DOHH2 (cell line): ENCODE measurements at regions not wholly inside any gene's neighbourhood (a gene's known extent, or its start where the extent isn't known, plus 50 kb on each side); places are given as distances from the start of the nearest gene placed in this dataset.
"Not testable (repeated sequence)": the region's sequence is repeated elsewhere in the genome, so short reads cannot be mapped to it uniquely, and the experiment has no call there.

Experiments used
- H3F3A ChIP-seq: fragments of 200-600 bp; sonication (generic), shearing (Covaris generic); 2 replicates; pipeline ENCODE4 v1.6.0; 2016; ENCODE audit warnings: antibody characterized with exemption, mild to moderate bottlenecking; ENCODE audit not compliant: control insufficient read depth, insufficient read depth
- H3K27ac ChIP-seq: fragments of 200-600 bp; sonication (generic); 2 replicates; pipeline ENCODE4 v1.5.1; 2014; ENCODE audit warnings: low read depth, mild to moderate bottlenecking, low read length, moderate library complexity
- H3K27me3 ChIP-seq: fragments of 200-600 bp; sonication (generic); 2 replicates; pipeline ENCODE4 v1.6.1; 2014; ENCODE audit warnings: mild to moderate bottlenecking, low read length, mixed read lengths; ENCODE audit not compliant: control insufficient read depth
- H3K36me3 ChIP-seq: fragments of 200-600 bp; sonication (generic); 2 replicates; pipeline ENCODE4 v1.6.1; 2014; ENCODE audit warnings: mild to moderate bottlenecking, low read length, moderate library complexity, mixed read lengths; ENCODE audit not compliant: control insufficient read depth
- H3K4me1 ChIP-seq: fragments of 200-600 bp; sonication (generic); 2 replicates; pipeline ENCODE4 v1.6.1; 2014; ENCODE audit warnings: mild to moderate bottlenecking, low read length, mixed read lengths; ENCODE audit not compliant: control insufficient read depth
- H3K4me2 ChIP-seq: fragments of 200-600 bp; sonication (generic); 2 replicates; pipeline ENCODE4 v1.6.0; 2014; ENCODE audit warnings: mild to moderate bottlenecking, low read length, moderate library complexity
- H3K4me3 ChIP-seq: fragments of 200-600 bp; sonication (generic); 2 replicates; pipeline ENCODE4 v1.5.1; 2014; ENCODE audit warnings: mild to moderate bottlenecking, low read length, mixed read lengths
- H3K79me2 ChIP-seq: fragments of 200-600 bp; sonication (generic); 2 replicates; pipeline ENCODE4 v1.6.1; 2014; ENCODE audit warnings: mild to moderate bottlenecking, low read length, mixed read lengths; ENCODE audit not compliant: control insufficient read depth
- H3K9me2 ChIP-seq: fragments of 200-600 bp; sonication (generic); replicated peaks from 2 replicates; pipeline ENCODE4 v1.6.1; 2014; ENCODE audit warnings: mild to moderate bottlenecking, low read length, mixed read lengths; ENCODE audit not compliant: control insufficient read depth
- H3K9me3 ChIP-seq: fragments of 200-600 bp; sonication (generic); 2 replicates; pipeline ENCODE4 v1.6.1; 2014; ENCODE audit warnings: antibody characterized with exemption, low read length, mixed read lengths; ENCODE audit not compliant: control insufficient read depth, insufficient read depth
- H4K20me1 ChIP-seq: fragments of 200-600 bp; sonication (generic); 2 replicates; pipeline ENCODE4 v1.6.0; 2014; ENCODE audit warnings: low read depth, mild to moderate bottlenecking, antibody characterized with exemption, low read length, moderate library complexity; ENCODE audit not compliant: control insufficient read depth, insufficient read depth
- EZH2phosphoT487 ChIP-seq: fragments of 200-600 bp; sonication (generic); IDR thresholded peaks from 2 replicates; pipeline ENCODE4 v1.6.1; 2017; ENCODE audit warnings: borderline replicate concordance, mild to moderate bottlenecking, antibody characterized with exemption, low read length, moderate library complexity, mixed read lengths
- TF ChIP-seq, protein P1 (sequence below): fragments of 200-600 bp; sonication (generic); IDR thresholded peaks from one replicate; pipeline ENCODE4 v1.5.1; 2014; ENCODE audit warnings: antibody characterized with exemption, mild to moderate bottlenecking, low read depth, low read length; ENCODE audit not compliant: poor library complexity, severe bottlenecking

GRCh38 chr22:34638128-34638527 is 427.8 kb upstream of the ISX start:
- H3K27ac ChIP-seq: no peak overlapping the region
- H3K4me1 ChIP-seq: no peaks in the 10 kb centered on the region
- TF ChIP-seq, protein P1, sequence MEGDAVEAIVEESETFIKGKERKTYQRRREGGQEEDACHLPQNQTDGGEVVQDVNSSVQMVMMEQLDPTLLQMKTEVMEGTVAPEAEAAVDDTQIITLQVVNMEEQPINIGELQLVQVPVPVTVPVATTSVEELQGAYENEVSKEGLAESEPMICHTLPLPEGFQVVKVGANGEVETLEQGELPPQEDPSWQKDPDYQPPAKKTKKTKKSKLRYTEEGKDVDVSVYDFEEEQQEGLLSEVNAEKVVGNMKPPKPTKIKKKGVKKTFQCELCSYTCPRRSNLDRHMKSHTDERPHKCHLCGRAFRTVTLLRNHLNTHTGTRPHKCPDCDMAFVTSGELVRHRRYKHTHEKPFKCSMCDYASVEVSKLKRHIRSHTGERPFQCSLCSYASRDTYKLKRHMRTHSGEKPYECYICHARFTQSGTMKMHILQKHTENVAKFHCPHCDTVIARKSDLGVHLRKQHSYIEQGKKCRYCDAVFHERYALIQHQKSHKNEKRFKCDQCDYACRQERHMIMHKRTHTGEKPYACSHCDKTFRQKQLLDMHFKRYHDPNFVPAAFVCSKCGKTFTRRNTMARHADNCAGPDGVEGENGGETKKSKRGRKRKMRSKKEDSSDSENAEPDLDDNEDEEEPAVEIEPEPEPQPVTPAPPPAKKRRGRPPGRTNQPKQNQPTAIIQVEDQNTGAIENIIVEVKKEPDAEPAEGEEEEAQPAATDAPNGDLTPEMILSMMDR: no peak
- no peak for TF ChIP-seq EZH2phosphoT487
- no peak overlapping the region for H3K4me3 ChIP-seq
- no peaks in the 10 kb centered on the region for H3K79me2 ChIP-seq
- no peak overlapping the region for H3K4me2 ChIP-seq
- H3K36me3 ChIP-seq: no peaks in the 10 kb centered on the region
- H4K20me1 ChIP-seq: no peaks in the 10 kb centered on the region
- H3K9me2 ChIP-seq: no peaks in the 10 kb centered on the region
- no peaks in the 10 kb centered on the region for H3K9me3 ChIP-seq
- no peaks in the 10 kb centered on the region for H3K27me3 ChIP-seq
- no peaks in the 10 kb centered on the region for H3F3A ChIP-seq

- TF ChIP-seq, protein P1: no peak
- TF ChIP-seq EZH2phosphoT487: no peak
- H3K27me3 ChIP-seq: no peaks in the 10 kb centered on the region
- no peak overlapping the region for H3K4me3 ChIP-seq
- no peaks in the 10 kb centered on the region for H3K36me3 ChIP-seq
- no peaks in the 10 kb centered on the region for H3K9me2 ChIP-seq
- no peaks in the 10 kb centered on the region for H3K4me1 ChIP-seq
- no peaks in the 10 kb centered on the region for H3K9me3 ChIP-seq
- H3K79me2 ChIP-seq: no peaks in the 10 kb centered on the region
- no peak overlapping the region for H3K27ac ChIP-seq
- no peak overlapping the region for H3K4me2 ChIP-seq
- no peaks in the 10 kb centered on the region for H4K20me1 ChIP-seq
- no peaks in the 10 kb centered on the region for H3F3A ChIP-seq
Observed at GRCh38 chr22:34639911-34640310, 426.0 kb upstream of the ISX start.

DNA sequence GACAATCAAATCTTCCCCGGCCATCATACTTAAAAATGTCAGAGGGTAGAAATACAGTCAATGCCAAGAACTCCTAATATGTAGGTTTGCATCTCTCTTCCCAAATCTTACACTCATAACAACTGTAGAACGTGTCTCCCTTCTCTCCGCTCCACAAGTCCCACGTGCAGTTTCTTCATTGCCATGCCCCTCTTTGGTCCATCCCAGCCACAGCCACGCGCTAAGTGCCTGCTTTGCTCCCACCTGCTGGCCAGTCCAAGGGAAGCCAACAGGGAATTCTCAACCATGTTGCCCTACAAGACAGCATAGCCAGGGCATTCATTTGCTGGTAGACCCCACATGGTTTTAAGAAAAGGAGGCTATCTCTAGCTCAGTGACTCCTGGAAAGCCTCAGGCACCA is 420.6 kb upstream of the ISX start:
- no peaks in the 10 kb centered on the region for H3K36me3 ChIP-seq
- no peaks in the 10 kb centered on the region for H3K9me2 ChIP-seq
- H3K27me3 ChIP-seq: no peaks in the 10 kb centered on the region
- no peak overlapping the region for H3K27ac ChIP-seq
- H3K9me3 ChIP-seq: no peaks in the 10 kb centered on the region
- no peak for TF ChIP-seq EZH2phosphoT487
- TF ChIP-seq, protein P1: no peak
- no peaks in the 10 kb centered on the region for H3F3A ChIP-seq
- H4K20me1 ChIP-seq: no peaks in the 10 kb centered on the region
- H3K79me2 ChIP-seq: no peaks in the 10 kb centered on the region
- H3K4me3 ChIP-seq: no peak overlapping the region
- no peaks in the 10 kb centered on the region for H3K4me1 ChIP-seq
- H3K4me2 ChIP-seq: no peak overlapping the region

DNA sequence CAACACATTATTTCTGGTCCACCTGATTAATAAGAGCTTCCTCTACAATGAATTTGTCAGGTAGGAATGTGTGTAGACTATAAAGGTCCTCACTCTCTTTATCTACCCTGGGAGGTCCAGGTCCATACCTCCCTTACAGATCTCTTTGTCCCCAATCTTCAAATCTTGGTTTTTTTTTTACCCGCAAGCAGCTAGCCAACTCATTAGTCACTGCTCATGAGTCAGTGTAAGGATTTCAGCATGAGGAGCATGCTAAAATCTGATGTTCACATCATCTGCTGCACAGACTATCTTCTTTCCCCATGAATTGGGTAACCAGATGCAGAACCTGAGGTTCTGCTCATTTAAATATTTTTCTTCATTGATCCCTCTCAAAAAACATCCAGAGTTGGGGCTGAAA is 397.0 kb upstream of the ISX start:
- no peak overlapping the region for H3K4me2 ChIP-seq
- TF ChIP-seq EZH2phosphoT487: no peak
- TF ChIP-seq, protein P1: no peak
- H3K4me1 ChIP-seq: no peaks in the 10 kb centered on the region
- no peaks in the 10 kb centered on the region for H3K36me3 ChIP-seq
- H3K27ac ChIP-seq: no peak overlapping the region
- H3K79me2 ChIP-seq: no peaks in the 10 kb centered on the region
- no peak overlapping the region for H3K4me3 ChIP-seq
- H3F3A ChIP-seq: no peaks in the 10 kb centered on the region
- H3K27me3 ChIP-seq: no peaks in the 10 kb centered on the region
- no peaks in the 10 kb centered on the region; the same call in 1 of the 2 replicates for H3K9me2 ChIP-seq
- H3K9me3 ChIP-seq: no peaks in the 10 kb centered on the region
- H4K20me1 ChIP-seq: no peaks in the 10 kb centered on the region

DNA sequence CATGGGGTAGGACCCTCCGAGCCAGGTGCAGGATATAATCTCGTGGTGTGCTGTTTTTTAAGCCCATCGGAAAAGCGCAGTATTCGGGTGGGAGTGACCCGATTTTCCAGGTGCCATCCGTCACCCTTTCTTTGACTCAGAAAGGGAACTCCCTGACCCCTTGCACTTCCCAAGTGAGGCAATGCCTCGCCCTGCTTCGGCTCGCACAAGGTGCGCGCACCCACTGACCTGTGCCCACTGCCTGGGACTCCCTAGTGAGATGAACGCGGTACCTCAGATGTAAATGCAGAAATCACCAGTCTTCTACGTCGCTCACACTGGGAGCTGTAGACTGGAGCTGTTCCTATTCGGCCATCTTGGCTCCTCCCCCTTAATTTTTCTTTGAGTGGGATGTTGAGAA is 382.9 kb upstream of the ISX start:
- H3F3A ChIP-seq, H3K4me2 ChIP-seq, H3K27ac ChIP-seq, H3K27me3 ChIP-seq, H3K9me3 ChIP-seq, H3K36me3 ChIP-seq, H3K4me3 ChIP-seq, H3K79me2 ChIP-seq, H3K4me1 ChIP-seq, H3K9me2 ChIP-seq, H4K20me1 ChIP-seq: not testable (repeated sequence)
